ENCODE measurements at regions not wholly inside any gene's neighbourhood (a gene's known extent, or its start where the extent isn't known, plus 50 kb on each side); places are given as distances from the start of the nearest gene placed in this dataset.
A peak's percentile ranks its signal among the peaks of the same experiment; 100 is the strongest.

GRCh38 chr2:149670086-149670485, 82.5 kb upstream of the MMADHC start:
- no peak for DNase-seq

DNA sequence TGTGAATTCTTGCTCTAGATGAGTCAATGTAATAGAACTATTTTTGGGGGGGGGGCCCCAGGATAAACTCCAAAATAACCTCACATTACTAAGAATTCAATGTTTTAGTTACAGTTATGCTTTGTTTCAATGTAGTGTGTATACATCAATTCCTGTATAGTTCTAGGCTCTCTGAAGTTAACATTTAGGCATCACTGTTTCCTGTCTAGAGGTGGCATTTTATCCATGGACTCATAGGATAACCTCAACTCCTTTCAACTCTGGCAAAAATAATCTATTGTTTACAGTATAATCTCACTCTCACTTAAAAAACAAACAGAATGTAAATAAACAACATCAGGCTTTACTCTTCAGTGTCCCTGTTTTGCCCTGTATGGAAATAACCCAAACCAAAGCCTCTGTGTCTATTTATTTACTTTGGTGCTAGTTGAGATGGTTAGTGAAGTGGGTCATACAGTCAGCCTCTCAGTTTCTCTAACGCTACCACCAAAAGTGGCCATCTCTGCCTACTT, 79.3 kb upstream of the MMADHC start:
- no peak for DNase-seq

- no peak for DNase-seq
Observed at GRCh38 chr2:149664896-149665295, 77.3 kb upstream of the MMADHC start.

DNA sequence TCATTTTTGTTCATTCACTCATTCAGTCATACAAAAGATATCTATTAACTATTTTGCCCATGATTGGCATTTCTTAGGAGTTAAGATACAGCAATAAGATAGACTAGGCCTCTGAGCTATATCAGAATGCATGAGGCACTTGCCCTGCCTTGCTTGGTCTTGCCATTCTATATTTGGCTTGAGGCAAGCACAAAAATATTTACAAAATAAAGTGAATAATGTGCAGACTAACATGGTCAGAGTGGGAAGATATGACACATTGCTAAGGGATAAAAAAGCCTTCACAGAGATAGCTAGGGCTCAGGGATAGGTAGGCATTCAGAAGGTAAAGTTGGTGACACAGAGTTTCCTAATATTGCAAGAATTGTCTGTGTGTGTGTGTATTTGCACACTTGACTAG, 75.0 kb upstream of the MMADHC start:
- no peak for DNase-seq

GRCh38 chr2:149661844-149662243, 74.3 kb upstream of the MMADHC start:
- DNase-seq: peak; percentile 9

DNA sequence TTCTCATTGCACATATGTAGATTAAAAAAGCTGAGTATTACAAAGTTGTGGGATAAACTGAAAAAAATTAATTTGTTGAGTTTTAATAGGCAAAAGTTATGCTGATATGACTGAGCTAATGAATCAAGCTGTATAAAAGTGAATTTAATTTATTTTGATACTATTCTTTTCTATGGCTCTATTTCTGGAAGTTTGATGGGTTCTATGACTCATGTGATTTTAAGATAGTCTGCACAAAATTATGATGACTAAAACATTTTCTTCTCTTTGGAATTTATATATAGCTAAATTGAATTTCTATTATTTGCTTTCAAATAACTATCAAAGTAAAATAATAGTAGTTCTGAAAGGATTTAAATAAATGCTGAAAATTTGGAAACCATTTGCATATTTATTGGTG, 71.0 kb upstream of the MMADHC start:
- DNase-seq: no peak

DNA sequence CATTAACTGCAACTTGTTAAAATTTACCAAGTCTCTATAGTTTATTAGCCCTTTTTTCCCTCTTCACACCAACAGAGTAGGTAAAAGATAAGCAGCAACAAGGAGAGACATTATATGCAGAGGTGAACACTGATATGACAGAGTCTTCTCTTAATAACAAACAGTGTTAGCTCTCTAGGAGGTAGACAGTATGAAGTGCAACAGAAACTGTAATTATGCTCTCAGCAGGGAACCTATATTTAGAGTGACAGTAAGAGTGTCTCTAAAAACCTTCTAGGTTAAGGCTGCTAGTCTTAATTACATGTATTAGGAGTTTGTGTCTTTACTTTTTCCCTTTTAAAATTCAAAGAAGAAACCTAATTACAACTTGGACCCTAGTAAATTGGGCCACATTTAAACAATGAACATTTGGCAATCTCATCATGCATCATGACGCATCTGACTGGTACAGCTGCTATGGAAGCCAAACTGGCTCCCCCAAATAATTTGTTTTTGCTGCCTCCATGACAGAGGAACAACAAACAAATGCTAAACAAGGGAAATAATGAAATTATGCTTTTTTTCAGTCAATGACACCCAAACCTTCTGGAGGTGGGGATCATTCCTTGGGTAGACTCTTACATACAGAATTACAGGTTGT, 69.9 kb upstream of the MMADHC start:
- no peak for DNase-seq

DNA sequence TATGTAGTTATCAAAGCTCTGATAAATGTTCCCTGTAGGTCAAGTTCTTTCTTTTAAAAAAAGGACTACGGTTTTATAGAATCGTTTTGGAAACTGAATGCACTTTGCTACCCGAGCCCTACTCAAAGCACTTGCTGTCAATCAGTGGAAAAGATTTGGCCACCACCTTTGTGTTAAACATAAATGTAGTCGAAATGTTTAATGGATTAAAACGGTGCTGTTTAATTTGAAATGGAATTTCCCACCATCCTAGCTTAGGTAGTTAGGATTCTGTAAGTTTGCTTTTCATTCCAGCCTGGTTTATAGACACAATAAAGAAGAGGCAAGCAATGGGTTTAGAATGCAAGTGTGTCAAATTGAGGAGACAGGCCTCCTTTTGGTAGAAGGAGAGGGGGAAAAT, 69.4 kb upstream of the MMADHC start:
- no peak for DNase-seq

GRCh38 chr2:149653831-149654445, 66.4 kb upstream of the MMADHC start:
- no peak for DNase-seq

- no peak for DNase-seq
Observed at GRCh38 chr2:149652926-149653325, 65.4 kb upstream of the MMADHC start.

DNA sequence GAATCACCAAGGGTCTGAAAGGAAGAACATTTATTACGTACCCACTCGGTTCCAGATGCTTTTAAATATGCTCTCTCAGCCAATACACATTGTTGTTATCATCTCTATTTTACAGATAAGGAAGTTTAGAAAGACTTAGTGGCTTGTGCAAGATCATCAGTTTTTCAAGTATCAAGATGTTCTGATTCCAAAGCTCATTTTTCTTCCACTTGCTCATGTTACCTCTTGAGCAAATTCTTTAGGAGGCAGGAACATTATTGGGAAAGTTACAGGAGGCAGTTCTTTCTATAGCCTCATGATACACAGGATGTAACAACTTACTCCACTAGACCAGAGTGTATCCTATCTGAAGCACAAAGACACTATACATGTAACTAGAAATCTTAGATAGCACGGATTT, 65.0 kb upstream of the MMADHC start:
- no peak for DNase-seq

DNA sequence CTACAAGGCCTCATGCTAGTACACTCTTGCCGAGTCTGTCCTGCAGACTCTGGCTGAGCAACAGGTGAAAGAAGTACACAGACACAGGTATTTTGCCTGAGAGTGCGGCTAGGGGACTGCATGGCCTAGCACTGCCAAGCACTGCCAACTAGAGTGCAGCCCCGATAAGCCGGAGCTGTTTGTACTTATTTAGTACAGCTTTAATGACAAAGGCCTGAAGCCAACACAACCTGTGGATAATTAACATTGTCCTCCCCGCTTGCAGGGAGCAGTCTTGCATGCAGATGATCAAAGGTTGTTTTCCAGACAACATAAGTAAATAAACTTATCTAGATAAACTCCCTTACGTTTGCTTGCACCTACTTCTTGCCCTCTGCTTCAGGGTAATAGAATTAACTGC, 63.7 kb upstream of the MMADHC start:
- no peak for DNase-seq

- DNase-seq: no peak
Observed at GRCh38 chr2:149650006-149650405, 62.4 kb upstream of the MMADHC start.

DNA sequence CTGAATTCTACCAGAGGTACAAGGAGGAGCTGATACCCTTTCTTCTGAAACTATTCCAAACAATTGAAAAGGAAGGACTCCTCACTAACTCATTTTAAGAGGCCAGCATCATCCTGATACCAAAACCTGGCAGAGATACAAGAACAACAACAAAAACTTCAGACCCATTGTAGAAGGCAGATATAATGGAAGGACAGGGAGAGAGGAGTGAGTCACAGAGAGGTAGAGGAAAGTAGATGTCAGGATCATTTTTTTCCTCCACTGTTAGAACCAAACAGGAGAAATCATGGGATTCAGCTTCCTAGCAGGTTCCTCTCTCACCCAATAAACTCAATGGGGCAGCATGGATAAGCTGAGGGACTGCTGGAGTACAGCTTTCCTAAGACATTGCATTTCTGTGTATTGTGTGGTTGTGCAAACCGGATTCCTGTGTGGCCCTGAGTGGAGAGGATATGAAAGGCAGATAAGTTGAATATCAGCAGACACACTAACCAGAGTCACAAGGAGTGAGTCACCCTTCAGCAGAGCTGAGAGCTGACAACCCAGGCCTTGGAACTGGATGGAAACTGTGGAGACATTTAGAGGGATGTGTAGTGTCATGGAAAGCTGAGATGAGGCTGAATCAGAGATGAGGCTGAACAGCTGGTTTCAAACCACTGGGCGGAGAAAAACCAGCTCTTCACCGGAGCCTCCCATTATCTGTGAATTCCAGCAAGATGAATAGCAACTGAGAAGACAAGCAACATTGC, 60.9 kb upstream of the MMADHC start:
- peak; percentile 60 for DNase-seq

DNA sequence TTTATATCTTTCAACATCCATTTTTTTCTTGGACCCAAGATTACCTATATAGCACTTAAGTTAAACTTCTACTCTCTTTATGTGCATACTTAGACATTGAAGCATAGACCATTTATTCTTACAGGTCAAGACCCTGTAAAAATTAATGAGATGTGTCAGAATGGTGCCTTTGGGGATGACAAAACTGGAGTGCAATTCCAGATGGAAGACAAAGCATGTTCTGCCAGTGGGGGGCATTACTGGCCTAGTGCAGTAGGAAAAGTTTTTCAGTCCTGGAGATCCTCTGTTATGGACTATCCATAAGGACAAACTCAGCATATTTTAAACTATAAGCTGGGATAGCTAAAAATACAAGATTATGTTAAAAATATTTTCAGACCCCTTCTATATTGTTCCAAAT, 57.8 kb upstream of the MMADHC start:
- DNase-seq: peak; percentile 9

All from T1000 (cell line).